GM12872 (cell line): ENCODE measurements at regions not wholly inside any gene's neighbourhood (a gene's known extent, or its start where the extent isn't known, plus 50 kb on each side); places are given as distances from the start of the nearest gene placed in this dataset.

ENCODE experiments used
- CTCF ChIP-seq: IDR thresholded peaks from 3 replicates; pipeline ENCODE4 v1.5.1; 2011; ENCODE audit warnings: low read depth, mild to moderate bottlenecking, low read length, moderate library complexity; ENCODE audit not compliant: insufficient read depth

- TF ChIP-seq CTCF, result no peak
Measured at GRCh38 chr12:107241411-107241810, 148.1 kb upstream of the CRY1 start.

DNA sequence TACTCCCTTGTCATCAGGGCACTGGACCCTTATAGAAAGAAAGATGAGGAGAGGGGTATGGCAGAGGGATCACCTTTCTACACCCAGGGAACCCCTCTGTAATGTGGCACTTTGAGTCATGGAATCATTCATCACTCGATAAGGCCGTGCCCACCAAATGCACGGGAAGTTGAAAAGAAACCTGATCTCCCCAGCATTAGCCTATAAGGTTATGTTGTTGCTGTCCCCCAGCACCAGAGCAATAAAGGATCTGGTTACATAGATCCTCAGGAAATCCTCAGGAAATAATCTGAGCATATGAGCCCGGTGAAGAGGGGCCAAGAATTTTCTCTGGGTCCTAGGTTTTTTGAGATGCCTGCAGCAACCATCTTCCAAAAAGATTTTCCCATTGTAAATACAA lies 148.8 kb upstream of the CRY1 start:
- no peak for TF ChIP-seq CTCF

DNA sequence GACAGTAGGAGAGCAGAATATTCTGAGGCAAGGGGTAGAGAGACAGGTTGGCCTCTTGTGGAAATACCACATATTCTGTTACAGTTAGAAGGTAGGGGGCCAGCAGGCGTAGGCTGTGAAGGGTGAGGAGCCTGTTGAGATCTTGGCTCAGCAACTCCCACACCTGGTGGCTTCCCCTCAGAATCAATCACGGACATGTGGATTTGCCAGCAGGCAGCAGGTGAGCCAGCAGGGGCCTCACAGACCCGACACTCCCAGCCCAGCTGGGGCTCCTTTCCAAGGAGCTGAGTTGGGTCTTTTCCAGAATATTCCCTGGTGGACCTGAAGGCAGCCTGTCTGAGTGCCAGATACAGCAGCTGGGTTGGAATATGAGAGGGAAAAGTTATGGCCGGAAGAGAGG lies 150.0 kb upstream of the CRY1 start:
- TF ChIP-seq CTCF, result no peak

DNA sequence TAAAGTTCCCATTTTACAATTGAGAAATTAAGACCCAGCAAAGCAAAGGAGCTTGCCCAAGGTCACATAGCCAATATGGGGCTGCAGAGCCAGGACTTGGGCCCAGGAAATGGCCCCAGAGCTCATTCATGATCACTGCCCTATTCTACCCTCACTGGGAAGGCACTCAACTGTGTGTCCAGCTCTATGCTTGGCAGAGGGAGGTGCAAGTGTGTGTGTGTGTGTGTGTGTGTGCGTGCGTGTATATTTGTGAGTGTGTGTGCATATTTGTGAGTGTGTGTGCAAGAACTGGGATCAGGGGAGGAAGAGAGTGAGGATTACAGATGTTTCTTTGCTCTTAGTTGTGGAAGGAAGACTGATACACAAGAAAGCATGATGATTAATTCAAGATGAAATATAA lies 151.2 kb upstream of the CRY1 start:
- TF ChIP-seq CTCF, result no peak

GRCh38 chr12:107247650-107248049 lies 154.3 kb upstream of the CRY1 start:
- no peak for TF ChIP-seq CTCF

DNA sequence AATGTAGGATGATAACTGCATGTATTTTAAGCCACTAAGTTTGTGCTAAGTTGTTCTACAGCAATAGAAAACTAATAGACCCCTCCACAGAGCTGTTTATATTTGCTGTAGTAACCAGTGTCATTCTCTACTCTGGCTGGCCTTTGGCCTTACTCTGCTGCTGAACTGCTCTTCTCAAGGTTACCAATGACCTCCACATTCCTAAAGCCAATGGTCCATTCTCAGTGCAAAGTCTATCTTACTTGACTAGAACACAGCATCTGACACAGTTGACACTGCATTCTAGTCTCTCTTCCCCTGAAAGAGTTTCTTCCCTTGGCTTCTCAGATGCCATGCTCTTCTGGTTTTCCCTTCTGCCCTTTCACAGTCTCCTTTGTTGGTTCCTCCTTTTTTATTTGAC lies 154.8 kb upstream of the CRY1 start:
- no peak for TF ChIP-seq CTCF

DNA sequence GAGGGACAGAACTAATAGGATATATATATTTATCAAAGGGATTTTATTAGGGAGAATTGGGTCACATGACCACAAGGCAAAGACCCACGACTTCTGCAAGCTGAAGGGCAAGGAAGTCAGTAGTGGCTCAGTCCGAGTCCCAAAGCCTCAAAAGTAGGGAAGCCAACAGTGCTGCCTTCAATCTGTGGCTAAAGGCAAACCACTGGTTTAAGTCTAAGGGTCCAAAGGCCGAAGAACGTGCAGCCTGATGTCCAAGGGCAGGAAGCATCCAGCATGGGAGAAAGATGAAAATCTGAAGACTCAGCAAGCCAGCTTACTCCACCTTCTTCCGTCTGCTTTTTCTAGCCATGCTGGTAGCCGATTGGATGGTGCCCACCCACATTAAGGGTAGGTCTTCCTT lies 157.9 kb upstream of the CRY1 start:
- no peak for TF ChIP-seq CTCF

DNA sequence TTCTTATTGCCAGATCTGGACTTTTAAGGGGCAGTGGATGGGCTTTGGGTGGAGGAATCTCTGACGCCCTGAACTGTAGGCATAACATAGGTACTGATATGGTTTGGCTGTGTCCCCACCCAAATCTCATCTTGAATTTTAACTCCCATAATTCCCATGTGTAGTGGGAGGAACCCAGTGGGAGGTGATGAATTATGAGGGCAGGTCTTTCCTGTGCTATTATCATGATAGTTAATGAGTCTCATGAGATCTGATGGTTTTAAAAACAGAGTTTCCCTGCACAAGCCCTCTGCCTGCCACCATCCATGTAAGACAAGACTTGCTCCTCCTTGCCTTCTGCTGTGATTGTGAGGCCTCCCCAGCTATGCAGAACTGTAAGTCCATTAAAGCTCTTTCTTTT lies 160.0 kb upstream of the CRY1 start:
- no peak for TF ChIP-seq CTCF
